ENCODE measurements at regions not wholly inside any gene's neighbourhood (a gene's known extent, or its start where the extent isn't known, plus 50 kb on each side); places are given as distances from the start of the nearest gene placed in this dataset.

DNA sequence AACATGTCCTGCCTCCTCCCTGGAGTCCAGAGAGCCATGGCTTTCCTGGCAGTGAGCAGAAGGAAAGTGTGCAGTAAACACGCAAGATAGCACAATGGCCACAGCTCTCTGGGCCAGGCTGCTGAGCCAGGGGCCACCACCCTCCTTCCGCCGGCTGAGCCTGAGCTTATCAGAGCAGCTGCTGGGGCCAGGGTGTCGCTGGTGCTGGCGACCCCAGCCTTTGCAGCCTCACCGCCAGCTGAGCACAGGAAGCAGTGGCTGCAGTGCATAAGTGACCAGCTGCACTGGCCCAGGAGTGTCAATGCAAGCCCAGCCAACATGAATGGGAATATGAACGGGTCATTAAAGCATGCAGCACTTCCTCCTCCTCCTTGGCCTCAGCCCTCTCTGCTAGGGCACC is 172.0 kb downstream of the ZFP36L2 start:
- DNase-seq (ENCODE audit: low read depth): no peak
- no peak for TF ChIP-seq CTCF (conservative IDR thresholded peaks at IDR 0.05; ENCODE audit: low read depth, low read length)
- H3K4me3 ChIP-seq (ENCODE audit: low read depth, low read length): no peak overlapping the region

GRCh38 chr2:43052944-43053306 is 173.5 kb downstream of the ZFP36L2 start:
- no peak for TF ChIP-seq CTCF (conservative IDR thresholded peaks at IDR 0.05; ENCODE audit: low read depth, low read length)
- DNase-seq (ENCODE audit: low read depth): no peak
- H3K4me3 ChIP-seq (ENCODE audit: low read depth, low read length): no peak overlapping the region

GRCh38 chr2:43052204-43052943 is 174.0 kb downstream of the ZFP36L2 start:
- H3K4me3 ChIP-seq (ENCODE audit: low read depth, low read length): no peak overlapping the region
- TF ChIP-seq CTCF (conservative IDR thresholded peaks at IDR 0.05; ENCODE audit: low read depth, low read length): no peak
- no peak for DNase-seq (ENCODE audit: low read depth)

GRCh38 chr2:43051338-43051737 is 175.1 kb downstream of the ZFP36L2 start:
- H3K4me3 ChIP-seq (ENCODE audit: low read depth, low read length): no peak overlapping the region
- peak; percentile 61 for DNase-seq (ENCODE audit: low read depth)
- no peak for TF ChIP-seq CTCF (conservative IDR thresholded peaks at IDR 0.05; ENCODE audit: low read depth, low read length)

GRCh38 chr2:43050866-43051265 is 175.5 kb downstream of the ZFP36L2 start:
- no peak overlapping the region for H3K4me3 ChIP-seq (ENCODE audit: low read depth, low read length)
- TF ChIP-seq CTCF (conservative IDR thresholded peaks at IDR 0.05; ENCODE audit: low read depth, low read length): no peak
- DNase-seq (ENCODE audit: low read depth): no peak

DNA sequence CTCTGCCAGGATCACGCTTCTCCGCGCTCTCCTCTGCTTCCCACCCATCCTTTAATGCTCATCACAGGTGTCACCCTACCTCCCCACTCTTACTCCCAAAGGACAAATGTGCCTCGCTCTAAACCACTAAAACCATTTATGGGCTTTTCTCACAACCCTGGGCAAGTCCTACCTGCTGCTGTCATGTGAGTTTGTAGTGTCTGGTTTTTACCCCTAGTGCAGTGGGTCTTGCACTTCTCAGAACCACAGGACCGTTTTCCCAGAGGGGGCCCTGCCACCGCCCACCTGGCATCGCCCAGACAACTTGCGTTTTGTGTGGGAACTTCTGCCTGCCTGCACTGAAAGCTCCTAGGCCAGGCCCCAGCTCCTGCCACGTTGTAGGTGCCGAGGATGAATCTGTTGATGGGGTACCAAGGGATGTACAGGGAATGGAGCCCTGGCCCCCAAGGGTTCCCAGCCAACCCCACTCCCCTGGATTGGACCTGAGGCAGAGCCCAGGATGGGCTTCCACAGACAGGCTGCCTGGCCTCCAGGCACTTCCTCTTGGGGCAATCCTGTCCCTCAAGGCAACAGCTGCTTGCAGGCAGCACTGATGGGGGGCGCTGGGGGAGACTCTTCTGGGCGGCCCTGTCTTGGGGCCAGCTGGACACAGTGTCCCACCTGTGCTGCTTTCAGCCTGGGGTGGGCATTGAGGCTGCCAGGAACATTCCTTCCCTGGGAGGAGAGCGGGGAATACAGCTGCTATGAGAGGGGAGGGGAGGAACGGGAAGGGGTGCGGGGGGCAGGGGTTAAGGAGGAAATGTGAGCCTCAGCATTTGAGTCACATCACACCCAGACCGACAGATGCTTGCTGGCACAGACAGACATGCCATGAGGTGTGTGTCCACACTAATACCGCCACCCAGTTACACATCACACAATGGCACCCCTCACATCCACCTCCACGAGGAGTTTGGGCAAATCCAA is 176.3 kb downstream of the ZFP36L2 start:
- no peak for TF ChIP-seq CTCF (conservative IDR thresholded peaks at IDR 0.05; ENCODE audit: low read depth, low read length)
- no peak for DNase-seq (ENCODE audit: low read depth)
- H3K4me3 ChIP-seq (ENCODE audit: low read depth, low read length): no peak overlapping the region

Data from choroid plexus epithelial cell (primary cell).